GDM1 (cell line): ENCODE measurements at regions not wholly inside any gene's neighbourhood (a gene's known extent, or its start where the extent isn't known, plus 50 kb on each side); places are given as distances from the start of the nearest gene placed in this dataset.
"Not testable (repeated sequence)": the region's sequence is repeated elsewhere in the genome, so short reads cannot be mapped to it uniquely, and the experiment has no call there.

Experiments used
- DNase-seq: peaks from one replicate; lab custom pipeline; 2025; lab: John Stamatoyannopoulos, UW

GRCh38 chr3:103170651-103171050 is 735.8 kb downstream of the ZPLD1 start:
- no peak for DNase-seq

- no peak for DNase-seq
Observed at GRCh38 chr3:103173940-103174339, 739.1 kb downstream of the ZPLD1 start.

DNA sequence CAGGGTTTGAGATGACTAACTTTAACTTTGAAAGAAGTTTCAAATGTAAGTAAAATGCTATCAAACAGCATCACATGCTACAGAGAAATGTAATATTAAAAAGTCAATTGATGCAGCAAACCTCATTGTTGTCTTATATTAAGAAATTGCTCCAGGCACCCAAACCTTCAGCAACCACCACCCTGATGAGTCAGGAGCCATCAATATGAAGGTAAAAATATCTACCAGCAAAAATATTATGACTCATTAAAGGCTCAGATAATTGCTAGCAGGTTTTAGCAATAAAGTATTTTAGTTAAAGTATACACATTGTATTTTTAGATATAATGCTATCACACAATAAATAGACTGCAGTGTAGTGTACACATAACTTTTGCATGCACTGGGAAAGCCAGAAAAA is 746.3 kb downstream of the ZPLD1 start:
- DNase-seq: no peak

DNA sequence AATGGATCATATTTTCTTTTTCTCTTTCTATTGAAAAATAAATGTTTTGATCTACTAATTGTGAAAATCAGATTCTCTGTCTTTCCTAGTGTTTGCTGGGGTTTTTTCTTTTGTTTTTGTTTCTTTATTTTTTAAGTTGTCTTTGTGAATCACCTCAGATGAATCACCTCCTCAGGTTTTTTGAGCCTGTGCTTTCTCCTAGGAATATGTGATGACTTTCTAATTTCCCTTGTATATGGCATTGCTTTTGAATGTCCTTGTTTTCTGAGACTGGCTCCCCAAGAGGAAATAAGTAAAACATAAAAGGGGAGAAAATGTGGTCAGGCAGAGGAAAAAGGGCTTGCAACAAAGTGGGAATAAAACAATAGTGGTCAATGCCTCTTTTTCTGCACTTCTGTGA is 750.0 kb downstream of the ZPLD1 start:
- no peak for DNase-seq

- DNase-seq: no peak
Observed at GRCh38 chr3:103189941-103190340, 755.1 kb downstream of the ZPLD1 start.

DNA sequence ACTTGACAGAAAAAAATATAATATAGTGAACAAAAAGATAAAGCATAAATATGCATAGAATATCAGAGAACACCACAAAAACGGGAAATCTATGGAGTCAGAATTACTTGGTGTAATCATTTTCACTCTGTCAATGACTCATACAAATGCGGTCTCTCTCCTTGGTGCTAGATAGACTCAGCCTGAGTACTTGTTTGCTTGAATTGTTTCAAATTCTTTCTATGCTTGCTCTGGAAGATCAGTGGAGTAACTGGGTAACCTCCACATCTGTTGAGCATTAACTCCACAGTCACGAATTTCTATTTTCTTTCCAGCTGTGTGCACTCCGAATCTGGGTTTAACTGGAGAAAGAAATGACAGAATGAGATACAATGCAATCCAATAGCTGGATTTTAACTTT is 760.4 kb downstream of the ZPLD1 start:
- no peak for DNase-seq

DNA sequence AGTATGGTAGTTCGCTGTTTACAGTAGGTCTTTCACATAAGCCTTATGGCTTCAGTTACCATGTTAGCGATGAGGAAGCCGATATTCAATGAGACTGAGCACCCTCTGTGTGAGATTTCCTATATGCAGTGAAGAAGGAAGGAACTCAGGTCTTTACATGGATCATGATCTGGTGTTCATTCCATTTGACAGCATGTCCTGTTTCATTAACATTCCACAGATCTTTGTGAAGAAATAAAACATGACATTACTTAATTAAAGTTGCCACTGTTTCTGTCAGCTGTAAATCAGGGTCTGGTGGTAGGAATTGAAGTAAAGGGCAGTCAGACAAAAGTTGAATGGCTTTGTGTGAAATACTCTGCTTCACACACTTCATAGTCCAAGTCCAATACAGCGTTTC is 768.6 kb downstream of the ZPLD1 start:
- DNase-seq: no peak

GRCh38 chr3:103210583-103210982 is 775.8 kb downstream of the ZPLD1 start:
- DNase-seq: no peak

DNA sequence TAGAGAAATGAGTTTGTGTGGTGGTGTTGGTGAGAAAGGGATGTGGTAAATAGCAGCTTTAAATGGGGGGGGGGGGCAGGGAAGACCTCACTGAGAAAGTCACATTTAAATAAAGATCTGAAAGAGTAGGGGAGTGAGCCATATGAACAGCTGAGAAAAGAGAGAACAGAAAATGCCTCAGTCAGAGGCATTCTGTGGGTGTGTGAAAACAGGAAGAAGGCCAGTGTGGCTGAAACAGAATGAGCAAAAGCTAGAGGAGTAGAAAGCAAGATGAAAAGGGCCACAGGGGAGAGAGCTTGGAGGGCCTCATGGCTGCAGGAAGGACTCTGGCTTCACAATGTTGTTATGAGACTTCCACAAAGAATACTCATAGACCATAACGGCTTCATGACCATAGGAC is 783.3 kb downstream of the ZPLD1 start:
- no peak for DNase-seq

DNA sequence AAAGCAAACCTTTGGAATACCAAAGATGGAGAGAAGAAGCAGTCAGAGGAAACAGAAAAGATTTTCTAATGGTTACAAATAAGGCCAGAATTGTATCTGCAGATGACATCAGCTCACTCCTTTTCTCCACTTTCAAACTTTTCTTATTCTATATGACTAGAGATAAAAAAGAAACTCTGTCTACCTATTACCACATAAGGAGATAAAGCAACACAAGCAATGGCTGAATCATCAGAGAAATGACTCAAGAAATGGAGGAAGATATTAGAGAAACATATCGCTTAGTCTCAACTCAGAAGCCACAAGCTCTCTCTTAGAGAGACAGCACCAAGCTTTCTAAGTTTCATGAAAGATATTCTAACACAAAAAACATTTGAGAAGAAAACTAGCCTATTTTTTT is 784.0 kb downstream of the ZPLD1 start:
- no peak for DNase-seq

DNA sequence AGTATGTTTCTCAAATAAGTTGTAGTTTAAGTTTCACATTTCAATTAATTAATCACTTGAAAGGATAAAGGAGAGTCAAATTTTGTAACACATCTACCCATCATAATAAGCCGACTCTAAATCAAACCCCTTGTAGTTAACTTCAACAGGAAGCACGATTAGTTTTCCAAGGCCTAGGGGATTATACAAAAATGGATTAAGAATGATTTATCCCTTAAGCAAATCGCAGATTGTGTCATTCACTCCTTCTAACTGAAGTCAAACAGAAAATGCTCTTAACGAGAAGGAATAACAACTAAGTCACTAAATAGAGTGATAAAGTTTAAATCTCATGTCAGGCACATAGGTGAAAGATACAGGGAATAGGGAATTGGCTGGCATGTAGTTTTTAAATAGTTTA is 792.8 kb downstream of the ZPLD1 start:
- no peak for DNase-seq

GRCh38 chr3:103247459-103247858 is 812.6 kb downstream of the ZPLD1 start:
- DNase-seq: no peak

DNA sequence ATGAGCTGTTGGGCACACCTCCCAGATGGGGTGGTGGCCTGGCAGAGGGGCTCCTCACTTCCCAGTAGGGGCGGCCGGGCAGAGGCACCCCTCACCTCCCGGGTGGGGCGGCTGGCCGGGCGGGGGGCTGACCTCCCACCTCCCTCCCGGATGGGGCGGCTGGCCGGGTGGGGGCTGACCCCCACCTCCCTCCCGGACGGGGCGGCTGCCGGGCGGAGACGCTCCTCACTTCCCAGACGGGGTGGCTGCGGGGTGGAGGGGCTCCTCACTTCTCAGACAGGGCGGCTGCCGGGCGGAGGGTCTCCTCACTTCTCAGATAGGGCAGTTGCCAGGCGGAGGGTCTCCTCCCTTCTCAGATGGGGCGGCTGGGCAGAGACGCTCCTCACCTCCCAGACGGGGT is 820.0 kb downstream of the ZPLD1 start:
- not testable (repeated sequence) for DNase-seq

- DNase-seq: no peak
Observed at GRCh38 chr3:103269287-103269686, 834.5 kb downstream of the ZPLD1 start.

DNA sequence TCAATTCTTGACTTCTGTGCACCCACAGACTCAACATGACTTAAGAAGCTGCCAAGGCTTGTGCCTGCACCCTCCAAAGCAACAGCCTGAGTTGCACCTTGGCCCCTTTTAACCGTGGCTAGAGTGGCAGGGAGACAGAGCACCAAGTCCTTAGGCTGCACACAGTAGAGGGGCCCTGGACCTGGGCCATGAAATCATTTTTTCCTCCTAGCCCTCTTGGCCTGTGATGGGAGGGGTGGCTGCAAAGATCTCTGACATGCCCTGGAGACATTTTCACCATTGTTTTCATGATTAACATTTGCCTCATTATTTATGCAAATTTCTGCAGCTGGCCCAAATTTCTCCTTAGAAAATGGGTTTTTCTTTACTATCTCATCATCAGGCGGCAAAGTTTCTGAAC is 836.8 kb downstream of the ZPLD1 start:
- no peak for DNase-seq

- no peak for DNase-seq
Observed at GRCh38 chr3:103295974-103296570, 861.3 kb downstream of the ZPLD1 start.

- not testable (repeated sequence) for DNase-seq
Observed at GRCh38 chr3:103297502-103297901, 862.7 kb downstream of the ZPLD1 start.

- no peak for DNase-seq
Observed at GRCh38 chr3:103306104-103306503, 871.3 kb downstream of the ZPLD1 start.

- no peak for DNase-seq
Observed at GRCh38 chr3:103308921-103309320, 874.1 kb downstream of the ZPLD1 start.

DNA sequence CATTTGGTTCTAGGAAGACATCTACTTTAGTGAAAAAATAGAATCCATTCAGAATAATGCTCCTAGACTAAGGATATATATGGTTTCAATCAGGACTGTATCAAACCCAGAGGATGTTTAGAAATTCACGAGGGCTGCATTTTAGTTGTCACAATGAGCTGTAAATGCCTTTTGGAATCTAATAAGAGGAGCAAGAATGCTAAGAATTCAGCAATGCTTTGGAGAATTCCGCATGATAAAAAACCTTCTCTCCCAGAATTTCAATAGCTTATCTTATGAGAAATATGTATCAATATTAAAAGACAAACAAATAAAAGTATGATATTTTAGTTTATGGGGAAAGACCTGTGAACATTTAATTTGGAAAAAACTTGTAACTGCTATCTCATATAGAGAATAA is 885.1 kb downstream of the ZPLD1 start:
- no peak for DNase-seq

DNA sequence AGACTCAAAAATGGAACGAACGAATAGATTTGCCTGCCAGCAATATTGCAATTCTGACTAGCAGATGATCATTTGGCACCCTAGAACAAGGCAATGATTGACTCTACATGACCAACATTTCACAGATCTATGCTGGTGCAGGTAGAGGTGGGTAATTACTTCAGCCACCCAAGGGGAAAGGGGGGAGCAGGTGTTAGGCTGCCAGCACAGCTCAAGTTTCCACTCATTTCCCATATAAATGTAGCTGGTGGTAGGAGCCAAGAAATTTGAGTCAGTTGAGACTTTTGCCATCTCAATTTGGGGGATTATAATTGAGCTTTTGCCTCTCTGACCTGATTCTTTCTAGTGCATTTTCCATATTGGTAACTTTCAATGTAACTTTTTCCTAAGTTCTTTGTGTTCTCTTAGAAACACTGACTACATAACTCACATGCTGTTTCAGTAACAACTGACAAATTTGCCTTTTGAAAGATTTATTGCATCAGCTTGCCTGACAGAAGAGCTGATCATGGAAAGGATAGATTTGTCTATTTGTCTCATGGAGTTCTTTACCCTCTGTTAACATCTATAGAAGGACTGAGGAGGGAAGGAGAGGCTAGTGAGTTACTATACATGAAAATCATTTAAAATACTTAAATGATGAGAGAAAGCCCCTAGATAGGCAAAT is 902.5 kb downstream of the ZPLD1 start:
- no peak for DNase-seq

DNA sequence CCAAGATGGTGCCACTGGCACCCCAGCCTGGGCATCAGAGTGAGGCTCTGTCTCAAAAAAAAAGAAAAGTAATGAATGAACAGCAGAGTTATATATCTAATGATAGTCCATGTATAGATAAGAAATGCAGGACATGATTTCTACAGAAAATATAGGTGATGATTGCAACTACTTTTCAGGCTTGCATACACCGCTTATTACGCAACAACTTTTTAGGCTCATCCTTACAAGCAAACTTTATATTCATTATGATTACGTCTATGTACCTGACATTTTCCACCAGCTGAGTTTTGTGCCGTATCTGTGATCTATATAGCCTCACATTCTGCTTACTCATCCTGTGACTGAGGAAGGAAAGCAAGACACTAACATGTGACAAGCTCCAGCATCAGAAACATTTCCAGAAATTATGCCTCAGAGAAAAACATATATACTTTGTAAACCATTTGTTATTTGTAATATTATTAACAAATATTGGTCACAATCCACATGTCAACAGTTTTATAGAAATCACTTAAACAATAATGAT is 906.3 kb downstream of the ZPLD1 start:
- DNase-seq: no peak

GRCh38 chr3:103342205-103342731 is 907.5 kb downstream of the ZPLD1 start:
- no peak for DNase-seq

DNA sequence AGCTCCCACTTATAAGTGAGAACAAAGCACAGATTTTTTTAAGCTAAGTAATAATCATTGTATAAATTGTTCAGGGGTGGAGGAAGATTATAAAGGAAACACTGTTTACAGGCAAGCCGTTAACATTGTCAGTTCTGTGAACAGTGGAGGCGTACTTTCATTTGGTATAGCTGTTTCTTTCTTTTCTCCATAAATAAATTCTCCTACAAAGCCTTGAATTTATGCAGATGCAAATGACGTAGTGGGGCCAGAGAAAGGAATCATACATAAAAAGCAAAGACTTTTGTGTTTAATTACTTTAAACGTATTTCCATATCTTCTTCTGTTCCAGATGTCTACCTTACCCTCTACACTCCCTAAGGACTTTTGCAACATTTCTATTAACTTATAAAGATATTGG is 914.9 kb downstream of the ZPLD1 start:
- no peak for DNase-seq
